ENCODE measurements at regions not wholly inside any gene's neighbourhood (a gene's known extent, or its start where the extent isn't known, plus 50 kb on each side); places are given as distances from the start of the nearest gene placed in this dataset.

GRCh38 chrX:39741904-39742303 is 355.9 kb downstream of the BCOR start:
- TF ChIP-seq CTCF (optimal IDR thresholded peaks at IDR 0.05 in 1 of 3, IDR thresholded peaks at IDR 0.05 in 1 of 3, conservative IDR thresholded peaks at IDR 0.05 in 1 of 3; ENCODE audit: extremely low read depth in 1 of 3, insufficient read depth in 2 of 3, low read length in 3 of 3) (no peak), EZH2 (IDR thresholded peaks at IDR 0.05; ENCODE audit: low read length) (no peak)

Measured in keratinocyte (primary cell).